BLaER1 treated with 17β-estradiol and CSF1 and Interleukin-3, amounts not matched to agents 10 nM and 100 nM (cell line): ENCODE measurements at regions not wholly inside any gene's neighbourhood (a gene's known extent, or its start where the extent isn't known, plus 50 kb on each side); places are given as distances from the start of the nearest gene placed in this dataset.
"Not testable (repeated sequence)": the region's sequence is repeated elsewhere in the genome, so short reads cannot be mapped to it uniquely, and the experiment has no call there.

Experiments used
- H3K27ac ChIP-seq, 11 experiments: shearing (Covaris generic); formaldehyde crosslinking; 2 replicates each; pipeline ENCODE4 v1.8.1; 2022
- H3K27me3 ChIP-seq, 11 experiments: shearing (Covaris generic); formaldehyde crosslinking; 2 replicates each; pipeline ENCODE4 v1.8.1; 2022
- H3K36me3 ChIP-seq, 11 experiments: shearing (Covaris generic); formaldehyde crosslinking; 2 replicates each; pipeline ENCODE4 v1.8.1; 2022
- H3K4me1 ChIP-seq, 10 experiments: shearing (Covaris generic); formaldehyde crosslinking; 2 replicates each; pipeline ENCODE4 v1.8.1; 2022
- H3K4me2 ChIP-seq, 11 experiments: shearing (Covaris generic); formaldehyde crosslinking; 2 replicates each; pipeline ENCODE4 v1.8.1; 2022
- H3K4me3 ChIP-seq, 10 experiments: shearing (Covaris generic); formaldehyde crosslinking; 2 replicates each; pipeline ENCODE4 v1.8.1; 2022
- H3K9ac ChIP-seq, 11 experiments: shearing (Covaris generic); formaldehyde crosslinking; 2 replicates each; pipeline ENCODE4 v1.8.1; 2022
- H3K9me3 ChIP-seq, 11 experiments: shearing (Covaris generic); formaldehyde crosslinking; replicated peaks in 1 of 11; 2 replicates each; pipeline ENCODE4 v1.8.1; 2022
- H4K20me1 ChIP-seq, 11 experiments: shearing (Covaris generic); formaldehyde crosslinking; 2 replicates each; pipeline ENCODE4 v1.8.1; 2022
- Cebpa-rat ChIP-seq, 11 experiments: shearing (Covaris generic); IDR thresholded peaks; 2 replicates each; pipeline ENCODE4 v1.8.1; 2022

DNA sequence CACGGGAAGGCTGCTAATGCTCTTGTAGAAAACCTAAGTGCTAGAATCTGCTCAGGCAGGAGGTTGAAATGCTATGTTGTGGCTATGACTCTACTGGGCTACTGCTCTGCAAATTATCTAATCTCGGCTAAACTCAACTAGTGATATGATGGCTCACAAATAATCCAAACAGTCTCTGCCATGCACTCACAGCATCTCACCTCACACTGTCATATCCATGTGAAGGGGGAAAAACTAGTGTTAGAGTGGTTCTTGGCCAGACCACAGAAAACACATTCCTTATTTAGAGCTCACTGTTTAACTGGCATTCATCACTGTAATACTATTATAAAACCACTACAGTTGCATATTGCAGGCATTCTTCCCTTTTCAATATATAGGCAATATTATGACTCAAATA lies 81.8 kb upstream of the DST start:
- H3K27me3 ChIP-seq = no peaks in the 10 kb centered on the region
- H3K4me1 ChIP-seq = peaks cover 0 to 6% (median 0%) of the 10 kb centered on the region in 10 experiments; a peak in 4 of 20 replicates
- no peak overlapping the region for H3K27ac ChIP-seq
- peaks cover 11 to 21% (median 14%) of the 10 kb centered on the region in 11 experiments; a peak in 20 of 22 replicates for H3K9me3 ChIP-seq
- no peak overlapping the region for H3K9ac ChIP-seq
- H3K36me3 ChIP-seq = peaks cover 0 to 14% (median 0%) of the 10 kb centered on the region in 11 experiments; a peak in 2 of 22 replicates
- no peak overlapping the region for H3K4me3 ChIP-seq
- no peak for TF ChIP-seq Cebpa-rat (IDR thresholded peaks at IDR 0.05)
- peaks cover 0 to 23% (median 0%) of the 10 kb centered on the region in 11 experiments; a peak in 1 of 22 replicates for H4K20me1 ChIP-seq
- H3K4me2 ChIP-seq = no peak overlapping the region

DNA sequence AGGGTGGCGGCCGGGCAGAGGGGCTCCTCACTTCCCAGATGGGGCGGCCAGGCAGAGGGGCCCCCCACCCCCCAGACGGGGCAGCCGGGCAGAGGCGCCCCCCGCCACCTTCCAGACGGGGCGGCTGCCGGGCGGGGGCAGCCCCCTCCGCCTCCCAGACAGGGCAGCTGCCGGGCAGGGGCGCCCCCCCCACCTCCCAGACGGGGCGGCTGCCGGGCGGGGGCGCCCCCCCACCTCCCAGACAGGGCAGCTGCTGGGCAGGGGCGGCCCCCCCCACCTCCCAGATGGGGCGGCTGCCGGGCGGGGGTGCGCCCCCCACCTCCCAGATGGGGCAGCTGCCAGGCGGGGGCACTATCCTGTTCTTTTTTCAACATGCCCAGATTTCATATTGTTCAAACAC lies 78.2 kb upstream of the DST start:
- Histone ChIP-seq H3K4me1 (no peaks in the 10 kb centered on the region), H3K9ac (no peak overlapping the region), H3K27ac (no peak overlapping the region), H4K20me1 (peaks cover 0 to 13% (median 0%) of the 10 kb centered on the region in 11 experiments; a peak in 1 of 22 replicates), H3K4me2 (no peak overlapping the region), H3K9me3 (peaks cover 18 to 33% (median 26%) of the 10 kb centered on the region in 11 experiments; a peak in 21 of 22 replicates), H3K36me3 (peaks cover 0 to 5% (median 0%) of the 10 kb centered on the region in 11 experiments; a peak in 3 of 22 replicates), H3K4me3 (no peak overlapping the region), H3K27me3 (no peaks in the 10 kb centered on the region)
- TF ChIP-seq Cebpa-rat (IDR thresholded peaks at IDR 0.05) = no peak

DNA sequence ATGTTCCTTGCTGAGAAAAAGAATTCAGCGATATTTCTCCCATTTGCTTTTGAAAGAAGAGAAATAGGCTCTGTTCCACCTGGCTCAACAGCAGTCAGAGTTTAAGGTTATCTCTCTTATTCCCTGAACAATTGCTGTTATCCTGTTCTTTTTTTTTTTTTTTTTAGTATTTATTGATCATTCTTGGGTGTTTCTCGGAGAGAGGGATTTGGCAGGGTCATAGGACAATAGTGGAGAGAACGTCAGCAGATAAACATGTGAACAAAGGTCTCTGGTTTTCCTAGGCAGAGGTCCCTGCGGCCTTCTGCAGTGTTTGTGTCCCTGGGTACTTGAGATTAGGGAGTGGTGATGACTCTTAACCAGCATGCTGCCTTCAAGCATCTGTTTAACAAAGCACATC lies 77.5 kb upstream of the DST start:
- H3K4me2 ChIP-seq, H3K9ac ChIP-seq, H3K27ac ChIP-seq, H3K27me3 ChIP-seq, H3K36me3 ChIP-seq, H3K4me1 ChIP-seq, H3K4me3 ChIP-seq: not testable (repeated sequence)
- Histone ChIP-seq H3K9me3 (peaks cover 18 to 33% (median 26%) of the 10 kb centered on the region in 11 experiments; a peak in 21 of 22 replicates), H4K20me1 (peaks cover 0 to 13% (median 0%) of the 10 kb centered on the region in 11 experiments; a peak in 6 of 22 replicates)

DNA sequence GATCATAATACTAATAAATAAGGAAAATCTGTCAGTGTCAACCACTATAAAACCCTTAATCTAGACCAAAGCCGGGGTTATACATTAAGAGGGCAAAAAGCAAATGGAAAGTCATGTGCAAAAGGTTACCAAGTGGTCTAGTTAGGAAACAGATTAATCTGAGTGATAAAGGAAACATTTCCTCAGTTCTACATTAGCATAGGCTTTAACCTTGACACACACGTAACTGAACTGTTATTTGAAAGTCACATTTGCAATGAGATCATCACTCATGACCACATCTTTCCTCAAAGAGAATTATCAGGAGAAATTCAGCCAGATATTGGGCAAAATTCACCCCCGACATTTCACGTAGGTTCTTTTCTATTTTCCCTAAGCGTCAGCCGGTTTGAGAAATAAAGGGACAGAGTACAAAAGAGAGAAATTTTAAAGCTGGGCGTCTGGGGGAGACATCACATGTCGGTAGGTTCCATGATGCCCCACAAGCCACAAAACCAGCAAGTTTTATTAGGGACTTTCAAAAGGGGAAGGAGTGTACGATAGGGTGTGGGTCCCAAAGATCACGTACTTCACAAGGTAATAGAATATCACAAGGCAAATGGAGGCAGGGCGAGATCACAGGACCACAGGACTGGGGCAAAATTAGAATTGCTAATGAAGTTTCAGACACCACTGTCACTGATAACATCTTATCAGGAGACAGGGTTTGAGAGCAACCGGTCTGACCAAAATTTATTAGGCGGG lies 76.8 kb upstream of the DST start:
- H3K4me2 ChIP-seq, H3K27ac ChIP-seq, H3K4me3 ChIP-seq: not testable (repeated sequence)

DNA sequence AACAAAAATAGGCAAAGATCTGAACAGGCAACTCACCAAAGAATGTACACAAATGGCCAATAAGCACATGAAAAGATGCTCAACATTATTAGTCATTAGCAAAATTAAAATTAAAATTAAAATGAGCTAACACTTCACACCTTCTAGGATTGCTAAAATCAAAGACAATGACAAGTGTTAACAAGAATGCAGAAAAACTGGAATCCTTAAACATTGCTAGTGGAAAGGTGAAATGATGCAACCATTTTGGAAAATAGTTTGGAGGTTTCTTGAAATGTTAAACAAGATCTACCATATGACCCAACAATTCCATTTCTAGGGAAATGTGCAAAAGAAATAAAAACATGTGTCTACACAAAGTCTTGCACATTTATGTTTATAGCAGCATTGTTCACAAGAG lies 75.5 kb upstream of the DST start:
- peaks cover 18 to 33% (median 26%) of the 10 kb centered on the region in 11 experiments; a peak in 21 of 22 replicates for H3K9me3 ChIP-seq
- H3K4me3 ChIP-seq = no peak overlapping the region
- H3K27me3 ChIP-seq = no peaks in the 10 kb centered on the region
- no peak overlapping the region for H3K9ac ChIP-seq
- H3K27ac ChIP-seq = no peak overlapping the region
- peaks cover 0 to 4% (median 0%) of the 10 kb centered on the region in 11 experiments; a peak in 2 of 22 replicates for H3K36me3 ChIP-seq
- peaks cover 0 to 12% (median 0%) of the 10 kb centered on the region in 10 experiments; a peak in 2 of 20 replicates for H3K4me1 ChIP-seq
- TF ChIP-seq Cebpa-rat (IDR thresholded peaks at IDR 0.05) = no peak
- no peak overlapping the region for H3K4me2 ChIP-seq
- peaks cover 0 to 22% (median 0%) of the 10 kb centered on the region in 11 experiments; a peak in 7 of 22 replicates for H4K20me1 ChIP-seq

More for the DNA sequence above, 76.8 kb upstream of the DST start:
- not testable (repeated sequence) for H3K36me3 ChIP-seq, H3K27me3 ChIP-seq, H3K9ac ChIP-seq, H3K4me1 ChIP-seq
- Histone ChIP-seq H3K9me3 (peaks cover 18 to 33% (median 26%) of the 10 kb centered on the region in 11 experiments; a peak in 21 of 22 replicates), H4K20me1 (peaks cover 0 to 17% (median 0%) of the 10 kb centered on the region in 11 experiments; a peak in 6 of 22 replicates)

DNA sequence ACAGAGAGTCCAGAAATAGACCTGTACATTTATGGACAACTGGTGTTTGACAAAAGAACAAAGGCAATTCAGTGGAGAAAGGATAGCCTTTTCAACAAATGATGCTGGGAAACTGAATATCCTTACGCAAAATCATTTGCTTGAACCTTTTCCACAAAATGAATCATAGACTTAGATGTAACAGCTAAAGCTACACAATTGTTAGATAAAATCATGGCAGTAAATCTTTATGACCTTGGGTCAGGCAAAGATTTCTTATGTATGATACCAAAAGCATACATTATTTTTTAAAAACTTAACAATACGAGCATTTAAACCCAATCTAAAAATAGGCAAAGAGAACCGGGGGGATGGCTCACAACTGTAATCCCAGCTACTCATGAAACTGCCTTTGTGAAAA lies 73.5 kb upstream of the DST start:
- no peak overlapping the region for H3K27ac ChIP-seq
- H3K4me1 ChIP-seq = peaks cover 0 to 12% (median 0%) of the 10 kb centered on the region in 10 experiments; a peak in 2 of 20 replicates
- no peak overlapping the region for H3K4me3 ChIP-seq
- no peak for TF ChIP-seq Cebpa-rat (IDR thresholded peaks at IDR 0.05)
- no peaks in the 10 kb centered on the region for H3K27me3 ChIP-seq
- H3K4me2 ChIP-seq = no peak overlapping the region
- peaks cover 0 to 22% (median 0%) of the 10 kb centered on the region in 11 experiments; a peak in 7 of 22 replicates for H4K20me1 ChIP-seq
- H3K9me3 ChIP-seq = peaks cover 18 to 33% (median 23%) of the 10 kb centered on the region in 11 experiments; a peak in 21 of 22 replicates
- H3K9ac ChIP-seq = no peak overlapping the region
- H3K36me3 ChIP-seq = peaks cover 0 to 4% (median 0%) of the 10 kb centered on the region in 11 experiments; a peak in 2 of 22 replicates

DNA sequence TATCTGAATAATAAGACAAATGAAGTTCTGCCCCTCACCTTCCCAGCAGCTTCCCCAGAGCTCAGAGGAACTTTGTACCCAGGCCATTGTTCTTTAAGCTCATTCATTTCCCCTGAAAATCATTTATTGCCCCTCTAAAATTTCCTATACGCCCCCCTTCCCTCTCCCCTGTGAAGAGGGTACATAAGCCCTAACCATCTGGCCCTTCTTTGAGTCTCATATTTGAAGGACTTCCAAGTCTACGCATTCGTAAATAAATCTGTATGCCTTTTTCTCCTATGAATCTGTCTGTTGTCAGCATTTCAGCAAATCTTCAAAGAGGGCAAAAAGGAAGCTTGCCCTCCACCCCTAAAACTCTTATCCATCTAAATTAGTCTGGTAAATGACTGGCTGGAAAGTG lies 73.1 kb upstream of the DST start:
- Histone ChIP-seq H4K20me1 (peaks cover 0 to 22% (median 0%) of the 10 kb centered on the region in 11 experiments; a peak in 7 of 22 replicates), H3K27ac (no peak overlapping the region), H3K27me3 (no peaks in the 10 kb centered on the region), H3K9ac (no peak overlapping the region), H3K4me1 (peaks cover 0 to 12% (median 0%) of the 10 kb centered on the region in 10 experiments; a peak in 2 of 20 replicates), H3K36me3 (peaks cover 0 to 4% (median 0%) of the 10 kb centered on the region in 11 experiments; a peak in 2 of 22 replicates), H3K4me2 (no peak overlapping the region), H3K9me3 (peaks cover 15 to 30% (median 19%) of the 10 kb centered on the region in 11 experiments; a peak in 21 of 22 replicates), H3K4me3 (no peak overlapping the region)
- no peak for TF ChIP-seq Cebpa-rat (IDR thresholded peaks at IDR 0.05)

DNA sequence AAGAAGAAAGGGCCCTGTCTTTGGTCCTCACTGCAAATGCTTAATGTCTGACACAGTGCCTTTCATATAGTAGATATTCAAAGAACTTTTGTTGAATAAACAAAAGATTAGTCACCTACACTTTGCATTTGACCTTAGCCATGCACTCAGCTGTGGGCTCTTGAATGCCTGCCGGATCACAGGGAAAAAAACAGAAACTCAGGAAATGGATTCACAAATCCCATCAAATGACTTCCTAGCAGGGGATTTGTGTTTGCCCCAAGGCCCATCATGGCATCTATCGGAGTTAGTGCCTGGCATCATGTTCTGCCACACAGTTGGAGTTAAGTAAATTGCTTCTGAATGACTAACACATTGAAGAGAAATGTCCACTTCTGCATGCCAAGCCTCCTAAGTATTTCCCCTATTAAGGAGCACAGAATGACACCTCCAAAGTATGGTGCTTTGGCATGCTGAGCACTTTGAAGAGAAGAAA lies 72.3 kb upstream of the DST start:
- no peak overlapping the region for H3K4me2 ChIP-seq
- no peaks in the 10 kb centered on the region for H3K27me3 ChIP-seq
- H3K9ac ChIP-seq = no peak overlapping the region
- H3K9me3 ChIP-seq = peaks cover 8 to 25% (median 16%) of the 10 kb centered on the region in 11 experiments; a peak in 18 of 22 replicates
- no peak for TF ChIP-seq Cebpa-rat (IDR thresholded peaks at IDR 0.05)
- H3K4me1 ChIP-seq = peaks cover 0 to 12% (median 0%) of the 10 kb centered on the region in 10 experiments; a peak in 2 of 20 replicates
- H3K4me3 ChIP-seq = no peak overlapping the region
- peaks cover 0 to 22% (median 0%) of the 10 kb centered on the region in 11 experiments; a peak in 7 of 22 replicates for H4K20me1 ChIP-seq
- H3K27ac ChIP-seq = no peak overlapping the region
- H3K36me3 ChIP-seq = peaks cover 0 to 4% (median 0%) of the 10 kb centered on the region in 11 experiments; a peak in 2 of 22 replicates

DNA sequence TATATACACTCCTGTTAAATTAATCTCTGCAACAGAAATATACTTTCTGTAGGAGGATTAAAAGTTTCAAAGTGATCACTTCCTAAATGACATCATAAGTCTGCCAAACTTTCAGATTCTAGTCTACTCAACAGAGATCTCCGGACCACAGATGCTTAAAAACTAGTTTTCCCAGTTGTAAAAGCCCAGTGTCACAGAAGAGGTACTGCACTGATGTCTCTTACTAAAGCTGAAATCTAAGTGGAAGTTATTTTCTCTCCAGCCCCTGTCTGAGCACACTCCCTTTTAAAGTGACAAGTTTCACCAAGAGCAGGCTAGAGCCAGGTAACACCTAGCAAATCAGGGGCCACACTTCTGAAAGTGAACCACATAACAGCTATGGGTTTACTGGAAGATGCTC lies 71.6 kb upstream of the DST start:
- H3K27me3 ChIP-seq = no peaks in the 10 kb centered on the region
- H3K4me3 ChIP-seq = no peak overlapping the region
- H3K9me3 ChIP-seq = peaks cover under 1 to 17% (median 8%) of the 10 kb centered on the region in 11 experiments; a peak in 14 of 22 replicates
- no peak overlapping the region for H3K9ac ChIP-seq
- peaks cover 0 to under 1% (median 0%) of the 10 kb centered on the region in 11 experiments; a peak in 2 of 22 replicates for H3K36me3 ChIP-seq
- no peak for TF ChIP-seq Cebpa-rat (IDR thresholded peaks at IDR 0.05)
- no peak overlapping the region for H3K27ac ChIP-seq
- H3K4me1 ChIP-seq = peaks cover 0 to 17% (median 0%) of the 10 kb centered on the region in 10 experiments; a peak in 3 of 20 replicates
- peaks cover 0 to 27% (median 0%) of the 10 kb centered on the region in 11 experiments; a peak in 7 of 22 replicates for H4K20me1 ChIP-seq
- H3K4me2 ChIP-seq = no peak overlapping the region
